ENCODE measurements at regions not wholly inside any gene's neighbourhood (a gene's known extent, or its start where the extent isn't known, plus 50 kb on each side); places are given as distances from the start of the nearest gene placed in this dataset.

DNA sequence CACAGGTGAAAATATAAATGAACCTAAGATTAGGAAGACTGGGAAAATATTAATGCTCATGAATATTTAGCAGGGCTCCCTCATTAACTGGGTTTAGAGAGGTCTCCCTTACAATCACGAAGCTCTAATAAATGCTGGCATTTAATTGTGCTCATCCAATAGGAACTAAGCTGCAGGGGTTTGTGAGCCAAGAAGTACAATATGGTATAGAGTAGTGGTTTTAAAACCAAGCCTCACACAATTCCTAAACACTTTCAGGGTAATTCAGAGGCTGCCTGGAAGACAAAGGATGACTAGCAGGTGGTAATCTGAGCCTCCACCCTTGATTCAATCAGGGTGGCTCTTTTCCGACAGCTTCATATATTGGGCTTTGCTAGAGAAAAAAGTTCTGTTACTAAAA, 103.3 kb downstream of the GPAM start:
- TF ChIP-seq POLR2A (IDR thresholded peaks at IDR 0.05), result no peak
- TF ChIP-seq, protein P1, sequence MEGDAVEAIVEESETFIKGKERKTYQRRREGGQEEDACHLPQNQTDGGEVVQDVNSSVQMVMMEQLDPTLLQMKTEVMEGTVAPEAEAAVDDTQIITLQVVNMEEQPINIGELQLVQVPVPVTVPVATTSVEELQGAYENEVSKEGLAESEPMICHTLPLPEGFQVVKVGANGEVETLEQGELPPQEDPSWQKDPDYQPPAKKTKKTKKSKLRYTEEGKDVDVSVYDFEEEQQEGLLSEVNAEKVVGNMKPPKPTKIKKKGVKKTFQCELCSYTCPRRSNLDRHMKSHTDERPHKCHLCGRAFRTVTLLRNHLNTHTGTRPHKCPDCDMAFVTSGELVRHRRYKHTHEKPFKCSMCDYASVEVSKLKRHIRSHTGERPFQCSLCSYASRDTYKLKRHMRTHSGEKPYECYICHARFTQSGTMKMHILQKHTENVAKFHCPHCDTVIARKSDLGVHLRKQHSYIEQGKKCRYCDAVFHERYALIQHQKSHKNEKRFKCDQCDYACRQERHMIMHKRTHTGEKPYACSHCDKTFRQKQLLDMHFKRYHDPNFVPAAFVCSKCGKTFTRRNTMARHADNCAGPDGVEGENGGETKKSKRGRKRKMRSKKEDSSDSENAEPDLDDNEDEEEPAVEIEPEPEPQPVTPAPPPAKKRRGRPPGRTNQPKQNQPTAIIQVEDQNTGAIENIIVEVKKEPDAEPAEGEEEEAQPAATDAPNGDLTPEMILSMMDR (IDR thresholded peaks at IDR 0.05), result no peak
